ENCODE measurements at regions not wholly inside any gene's neighbourhood (a gene's known extent, or its start where the extent isn't known, plus 50 kb on each side); places are given as distances from the start of the nearest gene placed in this dataset.
A peak's percentile ranks its signal among the peaks of the same experiment; 100 is the strongest.

GRCh38 chr2:107588181-107588580 is 238.5 kb upstream of the RGPD4 start:
- no peak for DNase-seq

- DNase-seq = peak; percentile 80
These were observed 237.6 kb upstream of the RGPD4 start for GRCh38 chr2:107589079-107589491.

- no peak for DNase-seq
These were observed 235.0 kb upstream of the RGPD4 start for GRCh38 chr2:107591561-107592279.

GRCh38 chr2:107592280-107592624 is 234.4 kb upstream of the RGPD4 start:
- DNase-seq = no peak

- no peak for DNase-seq
These were observed 231.4 kb upstream of the RGPD4 start for GRCh38 chr2:107595285-107595684.

- DNase-seq = no peak
These were observed 230.9 kb upstream of the RGPD4 start for GRCh38 chr2:107595749-107596148.

GRCh38 chr2:107597507-107597906 is 229.2 kb upstream of the RGPD4 start:
- no peak for DNase-seq

GRCh38 chr2:107602801-107603200 is 223.9 kb upstream of the RGPD4 start:
- DNase-seq = no peak

- no peak for DNase-seq
These were observed 219.6 kb upstream of the RGPD4 start for GRCh38 chr2:107607054-107607453.

- no peak for DNase-seq
These were observed 219.2 kb upstream of the RGPD4 start for GRCh38 chr2:107607473-107607872.

GRCh38 chr2:107615039-107615438 is 211.7 kb upstream of the RGPD4 start:
- DNase-seq = no peak

- DNase-seq = no peak
These were observed 207.9 kb upstream of the RGPD4 start for GRCh38 chr2:107618769-107619168.

- DNase-seq = no peak
These were observed 205.2 kb upstream of the RGPD4 start for GRCh38 chr2:107621186-107622165.

- no peak for DNase-seq
These were observed 203.9 kb upstream of the RGPD4 start for GRCh38 chr2:107622741-107623310.

- no peak for DNase-seq
These were observed 200.7 kb upstream of the RGPD4 start for GRCh38 chr2:107625982-107626381.

GRCh38 chr2:107627164-107627563 is 199.5 kb upstream of the RGPD4 start:
- DNase-seq = no peak

GRCh38 chr2:107627926-107628325 is 198.8 kb upstream of the RGPD4 start:
- no peak for DNase-seq

GRCh38 chr2:107633580-107634147 is 193.0 kb upstream of the RGPD4 start:
- DNase-seq = no peak

- DNase-seq = no peak
These were observed 192.5 kb upstream of the RGPD4 start for GRCh38 chr2:107634172-107634571.

- no peak for DNase-seq
These were observed 190.8 kb upstream of the RGPD4 start for GRCh38 chr2:107635883-107636282.

GRCh38 chr2:107645586-107645985 is 181.1 kb upstream of the RGPD4 start:
- DNase-seq = no peak

- no peak for DNase-seq
These were observed 177.8 kb upstream of the RGPD4 start for GRCh38 chr2:107648781-107649404.

GRCh38 chr2:107657049-107657448 is 169.6 kb upstream of the RGPD4 start:
- DNase-seq = no peak
